ENCODE measurements at regions not wholly inside any gene's neighbourhood (a gene's known extent, or its start where the extent isn't known, plus 50 kb on each side); places are given as distances from the start of the nearest gene placed in this dataset.

DNA sequence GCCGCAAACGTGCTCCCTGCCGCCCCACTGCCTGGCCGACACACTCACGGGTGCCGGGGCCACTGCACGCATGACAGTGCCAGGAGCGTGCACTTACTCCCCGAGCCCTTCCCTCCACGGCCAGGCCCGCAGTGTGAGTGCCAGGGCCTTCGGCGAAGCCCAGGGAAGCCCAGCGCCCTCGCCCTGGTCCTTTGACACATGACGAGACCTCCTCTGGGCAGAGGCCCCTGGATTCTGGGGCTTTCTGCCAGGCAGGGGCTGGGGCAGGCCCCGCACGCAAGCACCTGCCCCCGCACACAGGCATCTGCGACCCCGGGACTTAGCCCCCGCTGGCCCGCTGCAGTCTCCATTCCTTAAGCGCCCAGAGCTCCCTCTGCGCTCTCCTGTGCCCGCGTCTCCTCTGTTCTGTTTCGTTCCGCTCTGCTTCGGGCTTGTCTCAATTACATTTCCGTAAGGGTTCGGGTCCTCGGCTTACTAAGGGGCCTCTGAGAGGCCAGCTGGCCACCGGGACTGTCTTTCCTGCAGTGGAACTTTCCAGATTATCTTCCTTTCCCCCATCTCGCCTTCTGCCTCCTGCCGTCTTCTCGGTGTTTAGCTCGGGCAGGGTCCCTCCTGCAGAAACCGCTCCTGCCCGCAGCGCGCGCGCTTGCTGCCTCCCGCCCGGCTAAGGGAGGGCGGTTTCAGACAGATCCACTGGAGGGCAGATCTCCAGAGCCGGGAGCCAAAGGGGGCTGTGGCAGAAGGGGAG, 98.8 kb downstream of the ING1 start:
- Histone ChIP-seq H3K9me3 (no peaks in the 10 kb centered on the region), H3K27me3 (peaks cover 0 to 27% of the 10 kb centered on the region in 2 donors), H3K4me1 (no peaks in the 10 kb centered on the region), H3K36me3 (no peaks in the 10 kb centered on the region), H3K4me3 (peak overlapping the region; percentile 10 to 55 (median 32)), H3K27ac (no peak overlapping the region)
- TF ChIP-seq POLR2AphosphoS5 (IDR thresholded peaks at IDR 0.05): no peak
- TF ChIP-seq, protein P1, sequence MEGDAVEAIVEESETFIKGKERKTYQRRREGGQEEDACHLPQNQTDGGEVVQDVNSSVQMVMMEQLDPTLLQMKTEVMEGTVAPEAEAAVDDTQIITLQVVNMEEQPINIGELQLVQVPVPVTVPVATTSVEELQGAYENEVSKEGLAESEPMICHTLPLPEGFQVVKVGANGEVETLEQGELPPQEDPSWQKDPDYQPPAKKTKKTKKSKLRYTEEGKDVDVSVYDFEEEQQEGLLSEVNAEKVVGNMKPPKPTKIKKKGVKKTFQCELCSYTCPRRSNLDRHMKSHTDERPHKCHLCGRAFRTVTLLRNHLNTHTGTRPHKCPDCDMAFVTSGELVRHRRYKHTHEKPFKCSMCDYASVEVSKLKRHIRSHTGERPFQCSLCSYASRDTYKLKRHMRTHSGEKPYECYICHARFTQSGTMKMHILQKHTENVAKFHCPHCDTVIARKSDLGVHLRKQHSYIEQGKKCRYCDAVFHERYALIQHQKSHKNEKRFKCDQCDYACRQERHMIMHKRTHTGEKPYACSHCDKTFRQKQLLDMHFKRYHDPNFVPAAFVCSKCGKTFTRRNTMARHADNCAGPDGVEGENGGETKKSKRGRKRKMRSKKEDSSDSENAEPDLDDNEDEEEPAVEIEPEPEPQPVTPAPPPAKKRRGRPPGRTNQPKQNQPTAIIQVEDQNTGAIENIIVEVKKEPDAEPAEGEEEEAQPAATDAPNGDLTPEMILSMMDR (IDR thresholded peaks at IDR 0.05): no peak
- intact Hi-C loops (cut with DNase I; ENCODE audit: low total_unique reads): no loop called here
- no peak for DNase-seq (ENCODE audit: low spot score in 2 of 2)

DNA sequence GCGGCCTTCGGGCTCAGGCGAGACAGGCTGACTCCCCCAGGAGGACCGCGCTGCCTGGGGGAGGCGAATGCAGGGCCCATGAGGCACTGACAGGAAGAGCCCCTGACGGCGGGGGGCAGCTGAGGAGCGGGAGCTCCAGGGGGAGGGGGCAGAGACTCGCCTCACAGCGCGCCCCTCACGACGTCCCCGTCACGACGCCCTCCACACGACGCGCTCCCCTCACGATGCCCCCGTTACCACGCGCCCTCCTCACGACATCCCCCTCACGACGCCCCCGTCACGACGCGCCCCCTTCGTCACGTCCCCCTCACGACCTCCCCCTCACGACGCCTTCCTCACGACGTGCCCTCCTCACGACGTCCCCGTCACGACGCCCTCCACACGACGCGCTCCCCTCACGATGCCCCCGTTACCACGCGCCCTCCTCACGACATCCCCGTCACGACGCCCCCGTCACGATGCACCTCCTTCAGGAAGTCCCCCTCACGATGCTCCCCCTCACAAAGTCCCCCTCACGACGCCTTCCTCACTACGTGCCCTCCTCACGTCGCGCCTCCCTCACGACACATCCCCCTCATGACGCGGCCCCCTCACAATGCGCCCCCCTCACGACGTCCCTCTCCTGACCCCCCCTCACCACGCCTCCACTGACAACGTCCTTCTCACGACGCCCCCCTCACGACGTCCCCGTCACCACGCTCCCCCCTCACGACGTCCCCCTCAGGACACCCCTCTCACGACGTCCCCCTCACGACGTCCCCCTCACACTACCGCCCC, 99.6 kb downstream of the ING1 start:
- Histone ChIP-seq H3K36me3 (no peaks in the 10 kb centered on the region), H3K4me1 (no peaks in the 10 kb centered on the region), H3K27me3 (peaks cover 0 to 27% of the 10 kb centered on the region in 2 donors), H3K9me3 (no peaks in the 10 kb centered on the region), H3K4me3 (peak overlapping the region; percentile 10 to 55 (median 32)), H3K27ac (no peak overlapping the region)
- TF ChIP-seq POLR2AphosphoS5 (IDR thresholded peaks at IDR 0.05): no peak
- DNase-seq (ENCODE audit: low spot score in 2 of 2): no peak
- intact Hi-C loops (cut with DNase I; ENCODE audit: low total_unique reads): no loop called here

DNA sequence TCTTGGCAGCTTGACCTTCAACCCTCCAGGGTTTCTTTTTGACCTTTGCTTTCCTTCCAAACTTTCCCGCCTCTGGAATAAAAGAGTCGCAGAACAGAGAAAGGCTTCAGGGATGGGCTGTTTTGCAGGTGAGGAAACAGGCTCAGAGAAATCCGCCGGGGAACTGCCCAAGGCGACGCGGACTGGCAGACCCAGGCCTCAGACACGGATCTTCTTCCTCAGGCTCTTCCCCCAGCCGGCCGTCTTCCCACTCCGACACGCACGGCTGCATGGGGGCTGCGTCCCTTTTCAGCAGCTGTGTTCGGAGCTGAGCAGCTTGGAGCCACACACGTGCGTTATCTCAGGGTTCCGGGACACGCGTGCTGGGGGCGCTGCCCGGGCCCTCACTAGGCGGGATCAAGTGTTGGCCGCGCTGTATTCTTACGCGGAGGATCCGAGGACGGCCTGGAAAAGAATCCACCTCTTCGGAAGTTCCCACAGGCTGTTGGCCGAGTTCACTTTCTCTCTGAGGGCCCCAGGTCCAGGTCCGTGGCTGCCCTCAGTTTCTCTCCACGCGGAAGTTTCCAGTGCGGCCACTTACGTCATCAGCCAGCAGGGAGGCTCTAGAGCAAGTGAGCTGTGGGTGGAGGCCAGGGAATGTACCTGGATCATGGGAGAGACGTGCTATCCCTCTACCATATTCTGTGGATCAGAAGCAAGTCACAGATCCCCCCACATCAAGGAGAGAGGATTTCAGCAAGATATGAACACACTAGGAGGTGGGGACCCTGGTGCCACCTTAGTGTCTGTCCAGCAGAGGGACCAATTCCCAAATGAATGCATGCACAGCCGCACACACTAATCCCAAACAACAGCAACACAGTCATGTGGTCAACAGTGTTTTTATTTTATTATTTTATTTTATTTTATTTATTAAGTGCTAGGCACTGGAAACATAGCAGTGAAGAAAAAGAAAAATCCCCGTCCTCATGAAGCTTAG, 100.4 kb downstream of the ING1 start:
- Histone ChIP-seq H3K36me3 (no peaks in the 10 kb centered on the region), H3K9me3 (no peaks in the 10 kb centered on the region), H3K4me1 (no peaks in the 10 kb centered on the region), H3K27me3 (peaks cover 0 to 27% of the 10 kb centered on the region in 2 donors), H3K4me3 (no peak overlapping the region), H3K27ac (no peak overlapping the region)
- intact Hi-C loops (cut with DNase I; ENCODE audit: low total_unique reads): no loop called here
- no peak for TF ChIP-seq POLR2AphosphoS5 (IDR thresholded peaks at IDR 0.05)
- no peak for TF ChIP-seq POLR2A (IDR thresholded peaks at IDR 0.05)
- TF ChIP-seq, protein P1 (IDR thresholded peaks at IDR 0.05): no peak
- no peak for DNase-seq (ENCODE audit: low spot score in 2 of 2)

- Histone ChIP-seq H3K36me3 (no peaks in the 10 kb centered on the region), H3K4me1 (no peaks in the 10 kb centered on the region), H3K4me3 (no peak overlapping the region), H3K27me3 (peaks cover 0 to 20% of the 10 kb centered on the region in 2 donors), H3K27ac (peak overlapping the region in 1 of 2 donors; percentile 12), H3K9me3 (no peaks in the 10 kb centered on the region)
- no peak for DNase-seq (ENCODE audit: low spot score in 2 of 2)
- intact Hi-C loops (cut with DNase I; ENCODE audit: low total_unique reads): no loop called here
- TF ChIP-seq, protein P1 (IDR thresholded peaks at IDR 0.05): no peak
- TF ChIP-seq POLR2AphosphoS5 (IDR thresholded peaks at IDR 0.05): no peak
- TF ChIP-seq POLR2A (IDR thresholded peaks at IDR 0.05): no peak
Observed at GRCh38 chr13:110815471-110816204, 99.2 kb downstream of the ANKRD10 start.

DNA sequence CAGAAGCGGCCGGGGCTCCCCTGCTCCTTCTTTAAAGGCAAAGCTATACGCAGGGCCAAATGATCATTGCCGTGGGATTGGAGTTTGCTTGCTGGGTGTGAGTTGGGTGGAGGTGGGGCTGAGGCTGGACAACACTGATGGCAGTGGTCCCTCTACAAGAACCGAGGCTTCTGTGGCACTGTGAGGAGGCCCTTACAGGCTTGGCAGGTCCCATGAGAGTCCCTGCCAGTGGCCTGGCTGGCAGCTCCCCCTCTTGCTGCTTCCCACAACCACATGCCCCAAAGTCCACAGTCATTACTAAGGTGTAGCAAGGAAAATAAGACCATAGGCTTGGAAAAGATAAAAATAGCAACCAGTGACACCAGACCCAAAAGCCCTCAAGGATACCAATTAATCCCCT, 98.4 kb downstream of the ANKRD10 start:
- no peaks in the 10 kb centered on the region for H3K36me3 ChIP-seq
- no peak overlapping the region for H3K27ac ChIP-seq
- DNase-seq (ENCODE audit: low spot score in 2 of 2): no peak
- intact Hi-C loops (cut with DNase I; ENCODE audit: low total_unique reads): no loop called here
- H3K4me3 ChIP-seq: no peak overlapping the region
- peaks cover 0 to 12% of the 10 kb centered on the region in 2 donors for H3K27me3 ChIP-seq
- H3K9me3 ChIP-seq: no peaks in the 10 kb centered on the region
- TF ChIP-seq, protein P1 (IDR thresholded peaks at IDR 0.05): no peak
- TF ChIP-seq POLR2A (IDR thresholded peaks at IDR 0.05) (no peak), POLR2AphosphoS5 (IDR thresholded peaks at IDR 0.05) (no peak)
- no peaks in the 10 kb centered on the region for H3K4me1 ChIP-seq
